ENCODE measurements at regions not wholly inside any gene's neighbourhood (a gene's known extent, or its start where the extent isn't known, plus 50 kb on each side); places are given as distances from the start of the nearest gene placed in this dataset.

GRCh38 chr4:151948351-151949016 lies 187.7 kb upstream of the GATB start:
- H3K4me3 ChIP-seq (ENCODE audit: low read depth, low read length), result no peak overlapping the region
- TF ChIP-seq CTCF (IDR thresholded peaks at IDR 0.05; ENCODE audit: borderline replicate concordance, insufficient read depth, low read depth, low read length), result no peak

- no peak for TF ChIP-seq CTCF (IDR thresholded peaks at IDR 0.05; ENCODE audit: borderline replicate concordance, insufficient read depth, low read depth, low read length)
- no peak overlapping the region for H3K4me3 ChIP-seq (ENCODE audit: low read depth, low read length)
Observed at GRCh38 chr4:151946718-151947117, 185.9 kb upstream of the GATB start.

- no peak overlapping the region for H3K4me3 ChIP-seq (ENCODE audit: low read depth, low read length)
- TF ChIP-seq CTCF (IDR thresholded peaks at IDR 0.05; ENCODE audit: borderline replicate concordance, insufficient read depth, low read depth, low read length), result no peak
Observed at GRCh38 chr4:151942971-151943370, 182.2 kb upstream of the GATB start.

- TF ChIP-seq CTCF (IDR thresholded peaks at IDR 0.05; ENCODE audit: borderline replicate concordance, insufficient read depth, low read depth, low read length), result no peak
- no peak overlapping the region for H3K4me3 ChIP-seq (ENCODE audit: low read depth, low read length)
Observed at GRCh38 chr4:151940926-151941617, 180.3 kb upstream of the GATB start.

- H3K4me3 ChIP-seq (ENCODE audit: low read depth, low read length), result no peak overlapping the region
- TF ChIP-seq CTCF (IDR thresholded peaks at IDR 0.05; ENCODE audit: borderline replicate concordance, insufficient read depth, low read depth, low read length), result no peak
Observed at GRCh38 chr4:151940291-151940690, 179.5 kb upstream of the GATB start.

- H3K4me3 ChIP-seq (ENCODE audit: low read depth, low read length), result no peak overlapping the region
- no peak for TF ChIP-seq CTCF (IDR thresholded peaks at IDR 0.05; ENCODE audit: borderline replicate concordance, insufficient read depth, low read depth, low read length)
Observed at GRCh38 chr4:151939670-151940069, 178.9 kb upstream of the GATB start.

DNA sequence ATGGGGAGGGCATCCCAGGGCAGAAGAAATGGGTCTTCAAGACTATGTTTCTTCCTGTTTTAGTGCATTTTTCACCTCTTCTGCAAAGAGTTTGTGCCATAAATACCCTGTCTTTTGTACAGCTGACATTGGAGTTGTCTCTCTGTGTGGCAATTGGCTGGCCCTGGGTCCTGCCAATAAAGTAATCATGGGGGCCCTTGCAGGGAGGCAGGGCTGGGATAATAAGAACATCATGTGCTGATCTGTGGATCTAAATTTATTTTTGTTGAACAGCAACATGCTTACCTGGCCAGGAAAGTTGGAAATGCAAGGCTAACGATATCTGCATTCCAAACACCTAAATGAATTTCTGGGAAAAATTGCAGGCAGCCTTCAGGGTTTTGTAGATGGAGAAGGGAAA lies 174.6 kb upstream of the GATB start:
- H3K4me3 ChIP-seq (ENCODE audit: low read depth, low read length), result no peak overlapping the region
- no peak for TF ChIP-seq CTCF (IDR thresholded peaks at IDR 0.05; ENCODE audit: borderline replicate concordance, insufficient read depth, low read depth, low read length)

Measured in GM12875 (cell line).